ENCODE measurements at regions not wholly inside any gene's neighbourhood (a gene's known extent, or its start where the extent isn't known, plus 50 kb on each side); places are given as distances from the start of the nearest gene placed in this dataset.

GRCh38 chr3:69604735-69605450, 134.4 kb upstream of the MITF start:
- TF ChIP-seq CTCF (IDR thresholded peaks at IDR 0.05) (no peak), ZFX (IDR thresholded peaks at IDR 0.05; ENCODE audit: borderline replicate concordance) (no peak)

Data from 22Rv1 (cell line).